LoVo (cell line): ENCODE measurements at regions not wholly inside any gene's neighbourhood (a gene's known extent, or its start where the extent isn't known, plus 50 kb on each side); places are given as distances from the start of the nearest gene placed in this dataset.
A peak's percentile ranks its signal among the peaks of the same experiment; 100 is the strongest.

ENCODE experiments used
- DNase-seq: peaks from one replicate; pipeline ENCODE4 v3.0.0-alpha.2; 2016; ENCODE audit warnings: low spot score

GRCh38 chr12:27179400-27180214 lies 64.5 kb upstream of the STK38L start:
- DNase-seq = peak; percentile 69

DNA sequence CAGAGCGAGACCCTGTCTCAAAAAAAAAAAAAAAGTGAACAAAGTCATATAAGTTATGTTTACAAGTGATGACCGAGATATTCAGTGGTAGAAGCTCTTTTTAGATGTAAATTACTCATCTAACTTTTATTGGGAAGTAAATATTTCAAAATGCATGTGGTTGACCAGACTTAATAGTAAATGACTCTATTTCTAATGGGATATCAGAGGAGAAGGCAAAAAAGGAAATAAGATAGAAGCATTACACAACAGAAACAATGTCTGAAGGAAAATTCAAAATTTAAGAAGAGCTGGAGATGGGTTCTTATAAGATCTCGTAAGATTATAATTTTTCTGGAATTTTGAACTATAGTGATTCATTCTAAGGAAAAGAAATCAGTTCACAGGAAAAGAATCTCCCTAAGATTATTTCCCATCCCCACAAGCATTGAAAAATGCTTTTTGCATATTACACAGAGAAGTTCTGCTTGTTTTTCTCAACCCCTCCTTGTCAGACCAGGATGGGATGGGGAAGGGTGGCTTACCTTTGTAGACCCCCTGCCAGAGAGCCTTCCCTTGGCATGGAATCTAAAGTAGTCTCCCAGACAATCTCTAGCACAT lies 63.1 kb upstream of the STK38L start:
- DNase-seq = no peak

- no peak for DNase-seq
Measured at GRCh38 chr12:27183342-27183741, 60.7 kb upstream of the STK38L start.

DNA sequence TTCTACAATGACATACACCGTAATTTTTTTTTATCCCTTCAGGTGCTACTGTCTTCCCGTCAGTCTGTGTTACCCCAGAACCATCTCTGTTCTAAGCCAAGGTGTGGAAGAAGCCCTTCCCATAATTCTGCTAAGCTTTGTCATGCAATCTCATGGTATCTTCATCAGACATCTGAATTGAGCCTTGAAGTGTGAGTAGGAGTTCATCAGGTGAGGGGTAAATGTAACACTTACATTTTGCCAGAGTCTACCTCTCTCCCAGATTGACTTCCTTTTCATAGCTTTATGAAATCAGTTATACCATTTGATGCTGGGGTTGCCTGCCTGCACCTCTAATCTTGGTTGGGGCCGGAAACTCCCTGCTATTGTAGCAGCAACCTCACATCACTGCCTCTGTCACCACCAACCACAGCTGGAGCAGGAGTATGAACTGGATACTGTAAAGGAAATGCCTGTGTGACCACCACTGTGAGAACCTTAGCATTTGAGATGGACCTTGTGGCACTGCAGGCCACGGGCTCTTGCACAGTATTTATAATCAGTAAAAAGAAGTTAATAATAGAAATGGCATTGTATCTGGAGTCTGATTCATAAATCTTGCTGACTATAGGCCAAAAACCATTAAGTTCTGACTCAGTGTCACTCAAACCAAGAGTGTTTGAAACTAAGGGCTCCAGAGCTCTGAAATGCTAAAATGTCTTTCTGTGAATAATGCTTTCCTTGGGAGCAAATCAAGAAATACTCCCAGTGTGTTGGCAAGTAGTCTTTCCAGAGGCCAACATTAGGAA lies 58.7 kb upstream of the STK38L start:
- no peak for DNase-seq

DNA sequence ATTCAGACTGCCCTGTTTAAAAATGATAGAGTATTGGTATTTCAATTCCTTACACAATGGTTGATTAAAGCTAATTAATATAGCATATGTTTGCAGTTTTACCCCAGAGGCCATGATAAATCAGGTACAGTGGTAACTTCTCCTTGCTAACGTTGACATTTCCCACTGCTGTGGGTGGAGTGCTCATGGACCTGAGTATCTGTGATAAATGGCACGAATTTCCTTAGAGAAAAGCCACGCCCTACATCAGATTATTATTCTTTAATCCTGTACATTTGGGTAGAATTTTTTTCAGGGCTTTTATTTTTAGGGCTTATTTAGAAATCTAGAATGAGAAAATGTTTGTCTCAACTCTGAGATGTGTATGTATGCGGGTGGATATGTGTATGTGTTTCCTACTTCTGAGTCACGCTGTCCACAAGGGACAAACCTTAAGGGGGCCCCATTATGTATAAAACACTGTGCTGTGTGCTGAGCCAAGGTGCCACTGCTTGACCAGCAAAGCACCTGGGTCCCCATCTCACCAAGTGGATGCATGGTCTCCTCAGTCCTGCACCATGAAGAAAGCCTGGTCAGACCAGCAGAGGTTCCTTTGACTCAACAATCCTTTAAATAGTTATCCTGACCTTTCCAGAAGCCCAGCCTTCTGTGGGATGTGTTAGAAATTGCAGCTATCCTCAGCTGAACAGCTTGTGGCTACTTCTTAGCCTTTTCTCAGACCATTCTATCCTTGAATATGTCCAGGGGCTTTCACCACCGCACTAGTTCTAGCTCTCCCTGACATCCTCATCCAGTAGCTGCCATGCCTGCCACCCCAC lies 57.9 kb upstream of the STK38L start:
- DNase-seq = no peak

DNA sequence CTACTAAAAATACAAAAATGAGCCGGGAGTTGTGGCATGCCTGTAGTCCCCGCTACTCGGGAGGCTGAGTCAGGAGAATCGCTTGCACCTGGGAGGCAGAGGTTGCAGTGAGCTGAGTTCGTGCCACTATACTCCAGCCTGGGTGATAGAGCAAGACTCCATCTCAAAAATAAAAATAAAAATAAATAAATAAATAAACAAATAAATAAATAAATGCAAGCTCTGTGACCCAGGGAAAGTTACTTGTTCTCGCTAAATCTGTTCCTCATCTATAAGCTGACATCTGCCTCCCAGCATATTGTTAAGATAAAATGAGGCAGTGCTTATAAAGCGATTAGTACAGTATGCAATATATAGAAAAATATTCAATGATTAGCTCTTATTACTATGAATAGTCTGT lies 56.4 kb upstream of the STK38L start:
- no peak for DNase-seq

DNA sequence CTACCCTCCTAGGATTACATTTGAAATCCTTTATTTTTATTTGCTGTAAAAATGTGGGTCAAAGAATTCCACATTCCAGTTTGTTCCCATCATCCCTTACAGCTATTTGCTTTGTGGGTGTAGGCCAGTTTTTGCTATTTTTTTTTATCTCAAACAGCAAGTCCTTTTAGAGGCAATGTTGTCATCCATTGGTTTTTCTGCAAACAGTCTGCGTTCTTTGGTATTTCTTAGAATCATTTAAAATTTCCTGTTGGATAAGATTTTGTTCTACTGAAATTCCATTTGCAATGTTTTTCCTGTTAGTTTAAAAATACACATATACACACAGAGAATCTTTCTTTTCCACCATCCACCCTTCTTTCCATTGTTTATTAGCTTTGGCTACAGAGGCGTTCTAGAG lies 53.3 kb upstream of the STK38L start:
- DNase-seq = peak; percentile 30

DNA sequence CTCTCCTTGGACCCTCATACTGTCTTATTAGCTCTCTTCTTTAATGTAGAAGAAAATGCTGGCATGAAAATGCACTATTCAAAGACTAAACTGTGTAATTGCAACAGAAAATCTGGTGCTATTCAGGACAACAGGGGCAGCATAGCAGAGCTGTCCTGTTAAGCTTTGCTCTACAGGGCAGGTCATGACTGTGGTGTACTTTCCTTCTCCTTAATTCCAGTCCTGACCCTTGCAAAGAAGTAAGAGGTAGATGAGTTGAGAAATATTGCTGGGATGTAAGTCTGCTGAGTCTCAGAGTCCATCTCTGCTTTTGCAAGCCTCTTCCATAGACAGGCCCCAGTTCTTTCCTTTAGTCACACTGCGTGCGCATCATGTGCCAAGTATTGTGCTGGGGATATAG lies 52.6 kb upstream of the STK38L start:
- DNase-seq = no peak

DNA sequence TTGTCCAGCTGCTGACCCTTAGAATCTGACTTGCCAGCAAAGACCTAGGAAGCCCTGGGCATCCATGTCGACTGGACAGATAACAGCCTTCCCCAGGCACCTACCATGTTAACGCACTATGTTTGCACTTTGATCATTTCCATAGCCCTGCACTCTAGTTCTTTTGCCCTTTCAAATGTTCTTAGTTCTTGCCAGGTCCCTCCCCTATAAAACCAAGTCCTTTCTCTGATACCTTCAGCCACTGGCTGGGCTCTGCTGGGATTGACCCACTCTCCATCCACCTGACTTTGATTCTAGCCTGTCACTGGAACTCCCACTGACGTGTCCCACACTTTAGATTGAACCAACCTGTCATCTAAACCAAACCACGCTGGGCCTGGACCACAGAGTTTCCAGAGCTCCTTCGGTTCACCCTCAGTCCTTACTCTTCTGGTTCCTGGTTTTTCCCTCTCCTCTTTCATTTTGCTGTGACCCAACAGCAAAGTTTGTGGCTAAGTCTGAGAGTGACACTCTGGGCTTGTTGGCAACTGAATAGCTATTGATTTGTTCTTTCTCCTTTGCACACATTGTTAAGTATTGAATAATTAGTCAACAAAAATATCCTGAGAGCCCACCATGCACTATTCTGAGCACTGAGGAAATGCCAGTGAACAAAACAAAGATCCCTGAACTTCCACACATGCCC lies 51.8 kb upstream of the STK38L start:
- no peak for DNase-seq

DNA sequence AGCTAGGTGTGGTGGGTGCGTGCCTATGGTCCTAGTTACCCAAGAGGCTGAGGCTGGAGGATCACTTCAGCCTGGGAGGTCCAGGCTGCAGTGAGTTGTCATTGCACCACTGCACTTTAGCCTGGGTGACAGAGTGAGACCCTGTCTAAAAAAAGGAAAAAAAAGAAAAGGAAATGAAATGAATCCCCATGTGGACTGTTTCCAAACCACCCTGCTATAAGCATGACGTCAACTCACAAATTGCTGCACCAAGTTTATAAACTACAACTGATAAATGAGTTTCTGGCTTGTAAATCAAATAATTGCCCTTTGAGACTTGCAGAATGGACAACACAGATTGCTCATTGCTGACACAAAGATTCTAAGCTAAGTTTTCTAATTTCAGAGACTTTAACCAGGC lies 51.0 kb upstream of the STK38L start:
- DNase-seq = no peak

DNA sequence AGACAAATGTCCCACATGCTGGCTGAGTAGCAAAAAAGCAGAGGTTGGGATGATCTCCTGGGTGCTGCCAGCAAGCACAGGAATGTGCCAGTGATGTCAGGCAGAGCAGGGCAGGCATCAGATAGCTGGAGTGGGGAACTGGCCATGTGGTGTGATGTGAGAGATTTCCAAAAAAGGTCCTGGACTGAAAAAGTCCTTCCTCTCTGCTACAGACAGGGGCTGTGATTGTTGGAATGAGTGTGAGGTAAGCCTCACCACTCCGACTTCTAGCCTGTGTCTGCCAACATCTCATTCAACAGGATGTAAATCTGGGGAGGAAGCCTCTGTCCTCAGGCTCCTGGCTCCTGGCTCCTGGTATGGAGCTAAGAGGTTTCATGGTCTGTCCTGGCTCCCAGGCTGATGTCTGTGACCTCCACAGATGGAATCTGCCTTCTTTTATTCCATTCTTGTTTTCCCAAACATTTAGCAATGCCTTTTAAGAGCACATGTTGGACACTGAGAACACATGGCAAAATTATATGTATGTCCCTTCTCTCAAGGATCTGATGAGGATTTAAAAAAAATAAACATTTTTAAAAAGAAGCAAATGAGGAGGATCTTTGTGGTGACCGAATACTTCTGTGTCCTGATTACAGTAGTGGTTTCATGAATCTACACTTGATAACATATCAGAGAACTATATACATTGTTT lies 50.1 kb upstream of the STK38L start:
- DNase-seq = no peak
